ENCODE measurements at regions not wholly inside any gene's neighbourhood (a gene's known extent, or its start where the extent isn't known, plus 50 kb on each side); places are given as distances from the start of the nearest gene placed in this dataset.
A peak's percentile ranks its signal among the peaks of the same experiment; 100 is the strongest.

DNA sequence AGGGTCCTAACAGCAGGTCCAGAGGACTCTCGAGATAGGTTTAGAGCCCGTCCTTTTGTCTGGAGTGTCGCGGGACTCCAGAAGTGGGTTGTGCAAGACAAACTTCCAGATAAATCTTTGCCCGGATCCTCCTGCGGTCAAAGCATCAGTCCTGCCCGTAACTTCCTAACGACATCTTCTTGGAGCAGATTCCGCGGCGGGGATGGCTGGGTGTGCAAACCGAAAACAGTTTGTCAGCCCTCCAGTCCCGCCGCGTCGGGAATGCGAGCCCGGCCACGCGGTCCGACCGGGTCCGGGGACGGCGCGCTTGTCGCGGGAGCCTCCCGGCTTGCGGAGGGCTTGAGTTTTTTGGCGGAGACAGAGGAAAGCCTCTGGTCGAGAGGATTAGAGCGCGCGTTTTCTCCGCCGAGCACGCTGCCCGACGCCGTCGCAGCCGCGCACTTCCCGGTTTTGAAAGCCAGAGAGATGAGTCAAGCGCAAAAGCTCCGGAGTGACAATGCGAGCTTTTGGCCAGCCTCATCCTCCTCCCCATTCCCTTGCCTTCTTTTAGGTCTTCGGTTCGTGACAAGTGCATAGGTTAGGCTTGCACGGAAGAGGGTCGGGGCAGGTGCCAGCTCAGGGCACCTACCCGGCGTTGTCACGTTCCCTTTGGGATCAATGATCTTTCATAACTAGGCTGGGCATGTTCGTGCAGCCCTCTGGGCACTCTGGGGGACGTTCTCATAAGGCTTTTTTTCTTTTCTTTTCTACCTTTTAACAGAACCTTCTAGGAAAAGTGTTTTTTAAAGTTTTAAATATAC is 91.3 kb upstream of the PRDM1 start:
- Histone ChIP-seq H3K4me3 (ENCODE audit: insufficient read depth, low read length, poor library complexity, severe bottlenecking) (no peak overlapping the region), H4K20me1 (ENCODE audit: low read depth, low read length) (no peaks in the 10 kb centered on the region), H3K79me2 (ENCODE audit: insufficient read depth, low read length) (no peaks in the 10 kb centered on the region), H3K27ac (ENCODE audit: low read depth, low read length) (no peak overlapping the region), H3K9me2 (replicated peaks; ENCODE audit: insufficient read depth, low read length) (no peaks in the 10 kb centered on the region), H3K27me3 (ENCODE audit: low read length) (no peaks in the 10 kb centered on the region), H3K9me3 (ENCODE audit: insufficient read depth, low read length) (no peaks in the 10 kb centered on the region), H3K4me2 (ENCODE audit: low read depth, low read length, poor library complexity, severe bottlenecking) (no peak overlapping the region), H3K9ac (ENCODE audit: low read length) (no peak overlapping the region), H3K36me3 (ENCODE audit: low read length) (no peaks in the 10 kb centered on the region; the same call in 1 of the 2 replicates), H2AFZ (ENCODE audit: low read depth, low read length, severe bottlenecking) (no peak overlapping the region), H3F3A (ENCODE audit: insufficient read depth) (no peaks in the 10 kb centered on the region)
- TF ChIP-seq, protein P1, sequence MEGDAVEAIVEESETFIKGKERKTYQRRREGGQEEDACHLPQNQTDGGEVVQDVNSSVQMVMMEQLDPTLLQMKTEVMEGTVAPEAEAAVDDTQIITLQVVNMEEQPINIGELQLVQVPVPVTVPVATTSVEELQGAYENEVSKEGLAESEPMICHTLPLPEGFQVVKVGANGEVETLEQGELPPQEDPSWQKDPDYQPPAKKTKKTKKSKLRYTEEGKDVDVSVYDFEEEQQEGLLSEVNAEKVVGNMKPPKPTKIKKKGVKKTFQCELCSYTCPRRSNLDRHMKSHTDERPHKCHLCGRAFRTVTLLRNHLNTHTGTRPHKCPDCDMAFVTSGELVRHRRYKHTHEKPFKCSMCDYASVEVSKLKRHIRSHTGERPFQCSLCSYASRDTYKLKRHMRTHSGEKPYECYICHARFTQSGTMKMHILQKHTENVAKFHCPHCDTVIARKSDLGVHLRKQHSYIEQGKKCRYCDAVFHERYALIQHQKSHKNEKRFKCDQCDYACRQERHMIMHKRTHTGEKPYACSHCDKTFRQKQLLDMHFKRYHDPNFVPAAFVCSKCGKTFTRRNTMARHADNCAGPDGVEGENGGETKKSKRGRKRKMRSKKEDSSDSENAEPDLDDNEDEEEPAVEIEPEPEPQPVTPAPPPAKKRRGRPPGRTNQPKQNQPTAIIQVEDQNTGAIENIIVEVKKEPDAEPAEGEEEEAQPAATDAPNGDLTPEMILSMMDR (IDR thresholded peaks at IDR 0.05; ENCODE audit: insufficient read depth, low read length, poor library complexity, severe bottlenecking) = no peak
- TF ChIP-seq EZH2phosphoT487 (conservative IDR thresholded peaks at IDR 0.05; ENCODE audit: low read length) = no peak

DNA sequence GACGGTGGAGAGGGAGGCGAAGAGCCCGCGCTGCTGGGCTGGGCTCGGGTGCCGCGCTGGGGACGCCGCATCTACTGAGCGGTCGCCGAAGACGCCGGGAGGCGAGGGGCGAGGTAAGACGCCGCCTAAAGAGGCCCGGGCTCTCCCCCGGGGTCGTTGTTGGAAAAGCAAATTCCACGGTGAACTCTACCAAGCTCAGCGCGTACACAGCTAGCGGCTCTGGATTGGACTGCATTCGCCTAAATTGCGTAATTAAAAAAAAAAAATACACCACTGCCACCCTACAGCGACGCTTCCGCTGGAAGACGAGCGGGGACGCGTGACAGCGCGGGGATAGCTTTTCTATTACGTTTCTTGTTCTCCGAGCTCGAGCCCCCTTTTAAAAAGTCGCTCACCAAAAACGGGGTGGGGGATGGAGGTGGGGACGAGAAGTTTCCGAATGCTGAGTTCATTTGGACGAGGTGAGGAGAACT is 92.0 kb upstream of the PRDM1 start:
- Histone ChIP-seq H3K9me2 (replicated peaks; ENCODE audit: insufficient read depth, low read length) (no peaks in the 10 kb centered on the region), H3K36me3 (ENCODE audit: low read length) (no peaks in the 10 kb centered on the region; the same call in 1 of the 2 replicates), H3F3A (ENCODE audit: insufficient read depth) (no peaks in the 10 kb centered on the region), H3K79me2 (ENCODE audit: insufficient read depth, low read length) (no peaks in the 10 kb centered on the region), H3K9ac (ENCODE audit: low read length) (no peak overlapping the region), H3K27me3 (ENCODE audit: low read length) (no peaks in the 10 kb centered on the region), H2AFZ (ENCODE audit: low read depth, low read length, severe bottlenecking) (no peak overlapping the region), H4K20me1 (ENCODE audit: low read depth, low read length) (no peaks in the 10 kb centered on the region), H3K27ac (ENCODE audit: low read depth, low read length) (no peak overlapping the region), H3K4me3 (ENCODE audit: insufficient read depth, low read length, poor library complexity, severe bottlenecking) (no peak overlapping the region), H3K9me3 (ENCODE audit: insufficient read depth, low read length) (no peaks in the 10 kb centered on the region), H3K4me2 (ENCODE audit: low read depth, low read length, poor library complexity, severe bottlenecking) (no peak overlapping the region)
- no peak for TF ChIP-seq EZH2phosphoT487 (conservative IDR thresholded peaks at IDR 0.05; ENCODE audit: low read length)
- TF ChIP-seq, protein P1 (IDR thresholded peaks at IDR 0.05; ENCODE audit: insufficient read depth, low read length, poor library complexity, severe bottlenecking) = no peak

DNA sequence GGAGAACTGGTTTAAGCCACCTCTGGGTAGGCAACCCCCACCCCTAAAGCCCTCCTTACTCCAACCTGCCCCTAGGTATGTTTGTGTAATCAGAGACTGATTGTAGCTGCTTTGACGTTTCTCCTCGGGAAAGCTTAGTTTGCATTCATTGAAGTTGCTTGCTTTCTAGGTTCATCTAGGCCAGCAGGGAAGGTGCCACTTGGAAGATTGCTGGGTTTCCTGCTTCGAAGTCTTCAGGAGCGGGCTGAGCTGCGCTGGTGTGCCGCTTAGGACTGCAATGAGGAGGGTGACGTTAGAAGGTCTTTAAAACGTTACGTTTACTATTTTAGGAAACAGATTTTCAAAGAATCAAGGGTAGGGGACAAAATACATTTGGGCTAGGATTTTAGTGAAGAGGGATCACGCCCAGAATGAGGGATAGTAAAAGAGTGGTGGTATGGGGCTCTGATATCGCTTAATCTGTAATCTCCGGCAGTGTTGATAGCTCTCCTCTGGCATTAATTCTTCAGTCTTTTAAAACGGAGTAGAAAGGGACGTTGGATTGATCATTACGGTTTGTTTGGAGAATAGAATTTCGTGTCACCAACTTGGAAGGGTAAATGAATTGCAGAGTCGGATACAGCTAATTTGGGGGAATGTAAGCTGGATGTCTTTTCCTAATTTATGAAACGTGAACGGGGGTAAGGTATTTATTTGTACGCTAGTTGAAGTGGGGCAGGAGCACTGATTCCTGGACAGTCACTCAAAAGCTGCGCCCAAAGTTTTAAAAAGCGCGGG is 92.6 kb upstream of the PRDM1 start:
- no peak overlapping the region for H3K4me2 ChIP-seq (ENCODE audit: low read depth, low read length, poor library complexity, severe bottlenecking)
- H3K27me3 ChIP-seq (ENCODE audit: low read length) = no peaks in the 10 kb centered on the region
- H3F3A ChIP-seq (ENCODE audit: insufficient read depth) = no peaks in the 10 kb centered on the region
- H3K4me3 ChIP-seq (ENCODE audit: insufficient read depth, low read length, poor library complexity, severe bottlenecking) = peak overlapping the region; percentile 85
- no peaks in the 10 kb centered on the region for H4K20me1 ChIP-seq (ENCODE audit: low read depth, low read length)
- H3K79me2 ChIP-seq (ENCODE audit: insufficient read depth, low read length) = no peaks in the 10 kb centered on the region
- H3K36me3 ChIP-seq (ENCODE audit: low read length) = no peaks in the 10 kb centered on the region; the same call in 1 of the 2 replicates
- no peak overlapping the region for H3K9ac ChIP-seq (ENCODE audit: low read length)
- TF ChIP-seq, protein P1 (IDR thresholded peaks at IDR 0.05; ENCODE audit: insufficient read depth, low read length, poor library complexity, severe bottlenecking) = no peak
- TF ChIP-seq EZH2phosphoT487 (conservative IDR thresholded peaks at IDR 0.05; ENCODE audit: low read length) = no peak
- no peaks in the 10 kb centered on the region for H3K9me2 ChIP-seq (replicated peaks; ENCODE audit: insufficient read depth, low read length)
- H2AFZ ChIP-seq (ENCODE audit: low read depth, low read length, severe bottlenecking) = peak overlapping the region; percentile 100
- no peak overlapping the region for H3K27ac ChIP-seq (ENCODE audit: low read depth, low read length)
- H3K9me3 ChIP-seq (ENCODE audit: insufficient read depth, low read length) = no peaks in the 10 kb centered on the region
